ENCODE measurements at regions not wholly inside any gene's neighbourhood (a gene's known extent, or its start where the extent isn't known, plus 50 kb on each side); places are given as distances from the start of the nearest gene placed in this dataset.

- TF ChIP-seq CTCF (IDR thresholded peaks at IDR 0.05 in 4 of 5, conservative IDR thresholded peaks at IDR 0.05 in 1 of 5): no peak
- TF ChIP-seq POLR2A (IDR thresholded peaks at IDR 0.05): no peak
Measured at GRCh38 chr3:194856296-194856695, 170.6 kb downstream of the FAM43A start.

Data from gastrocnemius medialis (tissue), 4 donors.